ENCODE measurements at regions not wholly inside any gene's neighbourhood (a gene's known extent, or its start where the extent isn't known, plus 50 kb on each side); places are given as distances from the start of the nearest gene placed in this dataset.

GRCh38 chr12:125989696-125990095, 924.5 kb downstream of the AACS start:
- no peak for TF ChIP-seq CTCF (IDR thresholded peaks at IDR 0.05; ENCODE audit: low read depth, low read length)
- Histone ChIP-seq H3K27ac (no peak overlapping the region), H3K9me3 (ENCODE audit: severe bottlenecking) (no peaks in the 10 kb centered on the region), H3K4me3 (ENCODE audit: low read depth, low read length) (no peak overlapping the region), H3K36me3 (no peaks in the 10 kb centered on the region), H3K27me3 (ENCODE audit: insufficient read depth, low read depth, severe bottlenecking) (peaks cover 5% of the 10 kb centered on the region)
- DNase-seq, result no peak

- Histone ChIP-seq H3K27ac (no peak overlapping the region), H3K36me3 (no peaks in the 10 kb centered on the region), H3K27me3 (ENCODE audit: insufficient read depth, low read depth, severe bottlenecking) (peaks cover 8% of the 10 kb centered on the region), H3K4me3 (ENCODE audit: low read depth, low read length) (no peak overlapping the region), H3K9me3 (ENCODE audit: severe bottlenecking) (no peaks in the 10 kb centered on the region)
- no peak for TF ChIP-seq CTCF (IDR thresholded peaks at IDR 0.05; ENCODE audit: low read depth, low read length)
- DNase-seq, result no peak
Observed at GRCh38 chr12:125996443-125996842, 931.2 kb downstream of the AACS start.

- no peak for DNase-seq
- Histone ChIP-seq H3K27ac (no peak overlapping the region), H3K4me3 (ENCODE audit: low read depth, low read length) (no peak overlapping the region), H3K36me3 (no peaks in the 10 kb centered on the region), H3K27me3 (ENCODE audit: insufficient read depth, low read depth, severe bottlenecking) (peaks cover 14% of the 10 kb centered on the region), H3K9me3 (ENCODE audit: severe bottlenecking) (no peaks in the 10 kb centered on the region)
- TF ChIP-seq CTCF (IDR thresholded peaks at IDR 0.05; ENCODE audit: low read depth, low read length), result no peak
Observed at GRCh38 chr12:125999628-126000027, 934.4 kb downstream of the AACS start.

GRCh38 chr12:126019385-126019784, 954.1 kb downstream of the AACS start:
- Histone ChIP-seq H3K4me3 (ENCODE audit: low read depth, low read length) (no peak overlapping the region), H3K27me3 (ENCODE audit: insufficient read depth, low read depth, severe bottlenecking) (no peaks in the 10 kb centered on the region), H3K36me3 (no peaks in the 10 kb centered on the region), H3K9me3 (ENCODE audit: severe bottlenecking) (peaks cover 20% of the 10 kb centered on the region), H3K27ac (no peak overlapping the region)
- DNase-seq, result no peak
- TF ChIP-seq CTCF (IDR thresholded peaks at IDR 0.05; ENCODE audit: low read depth, low read length), result no peak

GRCh38 chr12:126021675-126022074, 956.4 kb downstream of the AACS start:
- no peak overlapping the region for H3K4me3 ChIP-seq (ENCODE audit: low read depth, low read length)
- H3K27ac ChIP-seq, result no peak overlapping the region
- peaks cover 17% of the 10 kb centered on the region for H3K9me3 ChIP-seq (ENCODE audit: severe bottlenecking)
- TF ChIP-seq CTCF (IDR thresholded peaks at IDR 0.05; ENCODE audit: low read depth, low read length), result no peak
- peaks cover under 1% of the 10 kb centered on the region for H3K27me3 ChIP-seq (ENCODE audit: insufficient read depth, low read depth, severe bottlenecking)
- no peak for DNase-seq
- no peaks in the 10 kb centered on the region for H3K36me3 ChIP-seq

- no peak for TF ChIP-seq CTCF (IDR thresholded peaks at IDR 0.05; ENCODE audit: low read depth, low read length)
- Histone ChIP-seq H3K27me3 (ENCODE audit: insufficient read depth, low read depth, severe bottlenecking) (peaks cover 5% of the 10 kb centered on the region), H3K36me3 (no peaks in the 10 kb centered on the region), H3K27ac (no peak overlapping the region), H3K4me3 (ENCODE audit: low read depth, low read length) (no peak overlapping the region), H3K9me3 (ENCODE audit: severe bottlenecking) (no peaks in the 10 kb centered on the region)
- DNase-seq, result no peak
Observed at GRCh38 chr12:126027825-126028224, 962.6 kb downstream of the AACS start.
